ENCODE measurements at regions not wholly inside any gene's neighbourhood (a gene's known extent, or its start where the extent isn't known, plus 50 kb on each side); places are given as distances from the start of the nearest gene placed in this dataset.

- no peak for TF ChIP-seq POLR2A (IDR thresholded peaks at IDR 0.05; ENCODE audit: low read length)
- no peak for TF ChIP-seq GATA1 (IDR thresholded peaks at IDR 0.05; ENCODE audit: low read depth, low read length)
Measured at GRCh38 chr4:147102596-147102995, 156.9 kb upstream of the TTC29 start.

Measured in erythroblast (primary cell).